ENCODE measurements at regions not wholly inside any gene's neighbourhood (a gene's known extent, or its start where the extent isn't known, plus 50 kb on each side); places are given as distances from the start of the nearest gene placed in this dataset.

- Histone ChIP-seq H3K9ac (no peak overlapping the region), H3K9me2 (no peaks in the 10 kb centered on the region), H2AFZ (ENCODE audit: low read depth) (no peak overlapping the region), H3K27me3 (ENCODE audit: insufficient read depth) (no peaks in the 10 kb centered on the region), H3K9me3 (no peaks in the 10 kb centered on the region), H3K4me1 (ENCODE audit: control insufficient read depth in 1 of 2, insufficient read depth in 2 of 2, low read depth in 1 of 2, low read length in 1 of 2) (no peaks in the 10 kb centered on the region), H3K4me2 (no peak overlapping the region), H3K36me3 (replicated peaks in 1 of 2; ENCODE audit: control insufficient read depth in 1 of 2, insufficient read depth in 2 of 2, low read length in 1 of 2) (no peaks in the 10 kb centered on the region), H3K27ac (ENCODE audit: low read depth in 2 of 2, low read length in 1 of 2) (no peak overlapping the region), H4K20me1 (ENCODE audit: insufficient read depth) (no peaks in the 10 kb centered on the region), H3F3A (replicated peaks; ENCODE audit: insufficient read depth) (no peaks in the 10 kb centered on the region), H3K4me3 (ENCODE audit: low read depth in 2 of 2, low read length in 1 of 2) (no peak overlapping the region), H3K79me2 (ENCODE audit: insufficient read depth) (no peaks in the 10 kb centered on the region)
- POLR2A ChIA-PET: no interaction called here
- CTCF ChIA-PET: interaction anchor here (1.3 kb wide), 1 partner anchor 13 kb away, joined by 4 read pairs; no protein-coding TSS in a partner anchor
- no peak for DNase-seq
- 16% methylated on average over 2 of the region's 2 CpGs for WGBS (ENCODE audit: low lambda C conversion rate)
- no peak for TF ChIP-seq POLR2AphosphoS5 (IDR thresholded peaks at IDR 0.05; ENCODE audit: low read depth, low read length)
Observed at GRCh38 chr1:222307621-222308020, 240.3 kb downstream of the HHIPL2 start.

- H3K9me3 ChIP-seq: no peaks in the 10 kb centered on the region
- POLR2A ChIA-PET: no interaction called here
- H3K27ac ChIP-seq (ENCODE audit: low read depth in 2 of 2, low read length in 1 of 2): no peak overlapping the region
- no peak for DNase-seq
- TF ChIP-seq YY1 (IDR thresholded peaks at IDR 0.05; ENCODE audit: low read depth) (no peak), RFX5 (IDR thresholded peaks at IDR 0.05; ENCODE audit: low read length) (no peak), SIN3A (IDR thresholded peaks at IDR 0.05; ENCODE audit: borderline replicate concordance, low read depth, low read length) (no peak), NRF1 (IDR thresholded peaks at IDR 0.05; ENCODE audit: low read depth, low read length) (no peak), POLR2AphosphoS5 (IDR thresholded peaks at IDR 0.05; ENCODE audit: low read depth, low read length) (no peak), EZH2phosphoT487 (IDR thresholded peaks at IDR 0.05; ENCODE audit: borderline replicate concordance, low read depth) (no peak), ELF1 (IDR thresholded peaks at IDR 0.05) (no peak), SMC3 (IDR thresholded peaks at IDR 0.05; ENCODE audit: low read depth, low read length) (no peak)
- no peak overlapping the region for H3K4me3 ChIP-seq (ENCODE audit: low read depth in 2 of 2, low read length in 1 of 2)
- no peaks in the 10 kb centered on the region for H3K36me3 ChIP-seq (replicated peaks in 1 of 2; ENCODE audit: control insufficient read depth in 1 of 2, insufficient read depth in 2 of 2, low read length in 1 of 2)
- 31% methylated on average over 1 of the region's 1 CpG for WGBS (ENCODE audit: low lambda C conversion rate)
- no peak overlapping the region for H3K9ac ChIP-seq
- CTCF ChIA-PET: interaction anchor here (1.3 kb wide), 1 partner anchor 14 kb away, joined by 4 read pairs; no protein-coding TSS in a partner anchor
- H3K4me2 ChIP-seq: no peak overlapping the region
- H2AFZ ChIP-seq (ENCODE audit: low read depth): no peak overlapping the region
- H3F3A ChIP-seq (replicated peaks; ENCODE audit: insufficient read depth): no peaks in the 10 kb centered on the region
- H3K79me2 ChIP-seq (ENCODE audit: insufficient read depth): no peaks in the 10 kb centered on the region
- H3K4me1 ChIP-seq (ENCODE audit: control insufficient read depth in 1 of 2, insufficient read depth in 2 of 2, low read depth in 1 of 2, low read length in 1 of 2): no peaks in the 10 kb centered on the region
- H3K9me2 ChIP-seq: no peaks in the 10 kb centered on the region
- H3K27me3 ChIP-seq (ENCODE audit: insufficient read depth): no peaks in the 10 kb centered on the region
- H4K20me1 ChIP-seq (ENCODE audit: insufficient read depth): no peaks in the 10 kb centered on the region
Observed at GRCh38 chr1:222306512-222306911, 241.4 kb downstream of the HHIPL2 start.

DNA sequence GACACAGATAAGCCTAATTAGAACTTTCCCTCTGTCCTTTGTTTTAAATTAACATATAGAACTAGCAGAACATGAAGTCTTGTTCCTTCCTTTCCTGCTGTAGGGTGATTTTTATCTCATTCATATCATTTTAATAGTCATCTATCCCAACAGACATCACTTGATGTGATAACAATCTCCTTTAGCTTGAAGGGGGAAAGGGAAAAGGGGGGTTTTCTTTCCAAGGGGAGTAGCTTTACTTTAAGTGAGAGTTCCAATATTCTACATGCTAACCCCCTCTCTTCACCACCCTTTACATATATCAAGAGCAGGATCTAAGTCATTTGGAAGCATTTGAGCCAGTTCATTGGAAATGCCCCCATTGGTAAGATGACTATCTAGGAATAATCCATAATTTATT is 241.9 kb downstream of the HHIPL2 start:
- CTCF ChIA-PET: no interaction called here
- POLR2A ChIA-PET: no interaction called here

More for the DNA sequence above, 241.9 kb downstream of the HHIPL2 start:
- no peak overlapping the region for H3K4me2 ChIP-seq
- H3K79me2 ChIP-seq (ENCODE audit: insufficient read depth): no peaks in the 10 kb centered on the region
- H4K20me1 ChIP-seq (ENCODE audit: insufficient read depth): no peaks in the 10 kb centered on the region
- no peaks in the 10 kb centered on the region for H3K4me1 ChIP-seq (ENCODE audit: control insufficient read depth in 1 of 2, insufficient read depth in 2 of 2, low read depth in 1 of 2, low read length in 1 of 2)
- no peak for DNase-seq
- no peak overlapping the region for H2AFZ ChIP-seq (ENCODE audit: low read depth)
- no peak overlapping the region for H3K27ac ChIP-seq (ENCODE audit: low read depth in 2 of 2, low read length in 1 of 2)
- H3F3A ChIP-seq (replicated peaks; ENCODE audit: insufficient read depth): no peaks in the 10 kb centered on the region
- no peaks in the 10 kb centered on the region for H3K9me3 ChIP-seq
- no peak overlapping the region for H3K9ac ChIP-seq
- TF ChIP-seq EP300 (IDR thresholded peaks at IDR 0.05; ENCODE audit: borderline replicate concordance in 1 of 2, low read depth in 1 of 2, low read length in 1 of 2): no peak
- TF ChIP-seq FOSL2 (IDR thresholded peaks at IDR 0.05; ENCODE audit: borderline replicate concordance, low read depth): no peak
- no peak for TF ChIP-seq RXRA (IDR thresholded peaks at IDR 0.05; ENCODE audit: borderline replicate concordance, low read depth)
- no peak for TF ChIP-seq MAX (IDR thresholded peaks at IDR 0.05; ENCODE audit: low read depth)
- TF ChIP-seq TAF1 (IDR thresholded peaks at IDR 0.05; ENCODE audit: borderline replicate concordance, low read depth, low read length): no peak
- H3K9me2 ChIP-seq: no peaks in the 10 kb centered on the region
- H3K27me3 ChIP-seq (ENCODE audit: insufficient read depth): no peaks in the 10 kb centered on the region
- no peaks in the 10 kb centered on the region for H3K36me3 ChIP-seq (replicated peaks in 1 of 2; ENCODE audit: control insufficient read depth in 1 of 2, insufficient read depth in 2 of 2, low read length in 1 of 2)
- H3K4me3 ChIP-seq (ENCODE audit: low read depth in 2 of 2, low read length in 1 of 2): no peak overlapping the region
